K562 (cell line): ENCODE measurements at regions not wholly inside any gene's neighbourhood (a gene's known extent, or its start where the extent isn't known, plus 50 kb on each side); places are given as distances from the start of the nearest gene placed in this dataset.
A peak's percentile ranks its signal among the peaks of the same experiment; 100 is the strongest.

Experiments
- ATF1 ChIP-seq, 2 experiments: fragments of 450-650 bp in 1 of 2; IDR thresholded peaks; 2 replicates each; pipeline ENCODE4 v1.6.1; 2016; ENCODE audit warnings: missing compliant biosample characterization in 1 of 2, missing genetic modification characterization in 1 of 2
- CBX3 ChIP-seq, 2 experiments: IDR thresholded peaks; 1 replicate in 1 of 2; 2 replicates in 1 of 2; pipeline ENCODE4 v1.6.1; 2012; ENCODE audit warnings: inconsistent platforms in 2 of 2, low read length in 2 of 2, borderline replicate concordance in 1 of 2, control low read depth in 1 of 2
- FOXJ3 ChIP-seq: sonication (generic); formaldehyde crosslinking; IDR thresholded peaks from 2 replicates; pipeline ENCODE4 v1.4.0; 2020; ENCODE audit warnings: mild to moderate bottlenecking, missing genetic modification reagents
- KLF6 ChIP-seq: fragments of 250-450 bp; sonication (Bioruptor Pico); IDR thresholded peaks from 2 replicates; pipeline ENCODE4 v1.4.0; 2020; ENCODE audit warnings: mild to moderate bottlenecking, moderate library complexity, borderline replicate concordance
- MTA3 ChIP-seq: fragments of 450-650 bp; formaldehyde crosslinking; IDR thresholded peaks from 2 replicates; pipeline ENCODE4 v1.6.1; 2017; ENCODE audit warnings: mild to moderate bottlenecking, borderline replicate concordance
- MTF1 ChIP-seq: fragments of 250-450 bp; sonication (Bioruptor Pico); IDR thresholded peaks from 2 replicates; pipeline ENCODE4 v1.9.0; 2021; ENCODE audit warnings: moderate library complexity, mild to moderate bottlenecking, inconsistent platforms, borderline replicate concordance
- NR2C1 ChIP-seq, 2 experiments: fragments of 450-650 bp; IDR thresholded peaks; 2 replicates each; pipeline ENCODE4 v1.6.1; 2017; ENCODE audit warnings: mild to moderate bottlenecking in 2 of 2, antibody characterized with exemption in 1 of 2, inconsistent platforms in 1 of 2, missing compliant biosample characterization in 1 of 2, missing genetic modification characterization in 1 of 2
- OTX1 ChIP-seq: fragments of 450-650 bp; formaldehyde crosslinking; IDR thresholded peaks from 2 replicates; pipeline ENCODE4 v1.4.0; 2022; ENCODE audit warnings: mild to moderate bottlenecking
- POLR2H ChIP-seq: IDR thresholded peaks from 2 replicates; pipeline ENCODE4 v1.6.1; 2016; ENCODE audit warnings: missing genetic modification characterization, low read depth, mild to moderate bottlenecking, control low read depth, missing compliant biosample characterization, moderate library complexity
- RAD51 ChIP-seq: fragments of 450-650 bp; IDR thresholded peaks from 2 replicates; pipeline ENCODE4 v1.7.1; 2016; ENCODE audit warnings: low read depth, mild to moderate bottlenecking, borderline replicate concordance
- RCOR1 ChIP-seq, 2 experiments: IDR thresholded peaks; 2 replicates each; pipeline ENCODE4 v1.6.1; 2012; ENCODE audit warnings: low read depth in 2 of 2, low read length in 2 of 2, borderline replicate concordance in 1 of 2, improper control_type of control experiment in 1 of 2
- STAT5A ChIP-seq: IDR thresholded peaks from 2 replicates; pipeline ENCODE4 v1.6.1; 2012; ENCODE audit warnings: low read length, inconsistent platforms, borderline replicate concordance
- XRCC4 ChIP-seq: IDR thresholded peaks from one replicate; pipeline ENCODE4 v1.6.1; 2011; ENCODE audit not compliant: insufficient read depth, insufficient read length; ENCODE audit errors: extremely low read depth
- ZNF436 ChIP-seq: fragments of 250-450, 450-650 bp; sonication (Bioruptor Pico); formaldehyde crosslinking; IDR thresholded peaks from 2 replicates; pipeline ENCODE4 v1.7.0; 2020; ENCODE audit warnings: mild to moderate bottlenecking
- TF ChIP-seq, protein P1 (sequence below): fragments of 250-450 bp; sonication (Bioruptor Pico); IDR thresholded peaks from 2 replicates; pipeline ENCODE4 v1.5.1; 2021; ENCODE audit warnings: mild to moderate bottlenecking
- TF ChIP-seq, protein P2 (sequence below): fragments of 200-800 bp; sonication (Bioruptor generic); IDR thresholded peaks from 2 replicates; pipeline ENCODE4 v1.6.1; 2017; ENCODE audit warnings: missing genetic modification characterization, missing compliant biosample characterization
- TF ChIP-seq, protein P3 (sequence below): sonication (generic); formaldehyde crosslinking; IDR thresholded peaks from 2 replicates; pipeline ENCODE4 v1.8.0; 2022; ENCODE audit warnings: mild to moderate bottlenecking, missing genetic modification reagents

DNA sequence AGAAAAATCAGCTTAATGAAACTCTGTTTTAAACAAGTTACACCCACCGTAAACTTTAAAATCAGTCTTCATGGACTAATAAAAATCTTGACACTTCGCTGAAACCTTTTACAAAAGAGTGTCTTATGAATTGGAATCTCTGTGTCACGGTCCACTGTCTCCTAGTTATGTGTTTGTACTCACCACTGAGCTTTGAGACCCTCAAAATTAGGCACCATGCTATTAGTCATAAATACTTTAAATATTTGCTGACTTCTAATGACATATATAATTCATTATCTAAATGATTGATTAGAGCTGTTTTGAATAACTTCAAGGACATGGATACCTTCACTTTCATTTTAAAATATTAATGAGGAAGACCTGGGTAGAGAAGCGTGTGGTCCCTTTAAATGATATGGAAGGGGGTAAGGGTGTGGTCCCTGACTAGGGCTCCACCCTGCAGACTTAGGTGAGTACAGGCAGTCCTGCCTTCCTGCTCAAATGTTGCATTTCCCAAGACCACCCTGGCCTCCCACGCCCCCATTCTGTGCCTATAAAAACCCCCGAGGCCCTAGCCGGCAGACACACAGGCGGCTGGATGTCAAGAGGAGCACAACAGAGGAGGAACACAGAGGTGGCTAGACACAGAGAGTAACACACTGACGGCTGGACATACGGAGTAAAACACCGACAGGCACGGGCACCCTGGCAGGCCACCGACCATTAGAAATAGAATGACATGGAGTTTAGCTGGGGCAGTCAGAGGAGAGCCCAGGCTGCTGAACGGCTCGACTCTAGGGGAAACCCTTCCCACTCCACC, 179.0 kb upstream of the CDH9 start (continued):
- TF ChIP-seq, protein P1, sequence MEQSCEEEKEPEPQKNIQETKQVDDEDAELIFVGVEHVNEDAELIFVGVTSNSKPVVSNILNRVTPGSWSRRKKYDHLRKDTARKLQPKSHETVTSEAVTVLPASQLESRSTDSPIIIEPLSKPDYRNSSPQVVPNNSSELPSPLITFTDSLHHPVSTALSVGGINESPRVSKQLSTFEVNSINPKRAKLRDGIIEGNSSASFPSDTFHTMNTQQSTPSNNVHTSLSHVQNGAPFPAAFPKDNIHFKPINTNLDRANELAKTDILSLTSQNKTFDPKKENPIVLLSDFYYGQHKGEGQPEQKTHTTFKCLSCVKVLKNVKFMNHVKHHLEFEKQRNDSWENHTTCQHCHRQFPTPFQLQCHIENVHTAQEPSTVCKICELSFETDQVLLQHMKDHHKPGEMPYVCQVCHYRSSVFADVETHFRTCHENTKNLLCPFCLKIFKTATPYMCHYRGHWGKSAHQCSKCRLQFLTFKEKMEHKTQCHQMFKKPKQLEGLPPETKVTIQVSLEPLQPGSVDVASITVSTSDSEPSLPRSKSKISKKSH, result no peak
- TF ChIP-seq CBX3 (IDR thresholded peaks at IDR 0.05; ENCODE audit: borderline replicate concordance in 1 of 2, low read length in 2 of 2) (peak in 1 of 2 experiments; percentile 27; a peak in 1 of 3 replicates), ATF1 (CRISPR knock-in tag; IDR thresholded peaks at IDR 0.05) (no peak), ATF1 (tag; IDR thresholded peaks at IDR 0.05) (0 out of 2 replicates have a peak, but pooled peaks have one; percentile 32), RAD51 (no peak), MTA3 (peak; percentile 95), POLR2H (tag) (peak; percentile 72), OTX1 (no peak), MTF1 (CRISPR knock-in tag) (no peak), RCOR1 (IDR thresholded peaks at IDR 0.05; ENCODE audit: borderline replicate concordance in 1 of 2, low read depth in 2 of 2, low read length in 2 of 2) (0 out of 4 replicates have a peak, but pooled peaks of 1 of the 2 experiments have one; percentile 16), FOXJ3 (CRISPR knock-in tag) (no peak), KLF6 (no peak), NR2C1 (IDR thresholded peaks at IDR 0.05) (no peak), NR2C1 (tag; IDR thresholded peaks at IDR 0.05) (no peak), STAT5A (no peak), XRCC4 (no peak), ZNF436 (CRISPR knock-in tag) (0 out of 2 replicates have a peak, but pooled peaks have one; percentile 22)
- TF ChIP-seq, protein P2, sequence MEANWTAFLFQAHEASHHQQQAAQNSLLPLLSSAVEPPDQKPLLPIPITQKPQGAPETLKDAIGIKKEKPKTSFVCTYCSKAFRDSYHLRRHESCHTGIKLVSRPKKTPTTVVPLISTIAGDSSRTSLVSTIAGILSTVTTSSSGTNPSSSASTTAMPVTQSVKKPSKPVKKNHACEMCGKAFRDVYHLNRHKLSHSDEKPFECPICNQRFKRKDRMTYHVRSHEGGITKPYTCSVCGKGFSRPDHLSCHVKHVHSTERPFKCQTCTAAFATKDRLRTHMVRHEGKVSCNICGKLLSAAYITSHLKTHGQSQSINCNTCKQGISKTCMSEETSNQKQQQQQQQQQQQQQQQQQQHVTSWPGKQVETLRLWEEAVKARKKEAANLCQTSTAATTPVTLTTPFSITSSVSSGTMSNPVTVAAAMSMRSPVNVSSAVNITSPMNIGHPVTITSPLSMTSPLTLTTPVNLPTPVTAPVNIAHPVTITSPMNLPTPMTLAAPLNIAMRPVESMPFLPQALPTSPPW (CRISPR knock-in tag), result 0 out of 2 replicates have a peak, but pooled peaks have one; percentile 36
- TF ChIP-seq, protein P3, sequence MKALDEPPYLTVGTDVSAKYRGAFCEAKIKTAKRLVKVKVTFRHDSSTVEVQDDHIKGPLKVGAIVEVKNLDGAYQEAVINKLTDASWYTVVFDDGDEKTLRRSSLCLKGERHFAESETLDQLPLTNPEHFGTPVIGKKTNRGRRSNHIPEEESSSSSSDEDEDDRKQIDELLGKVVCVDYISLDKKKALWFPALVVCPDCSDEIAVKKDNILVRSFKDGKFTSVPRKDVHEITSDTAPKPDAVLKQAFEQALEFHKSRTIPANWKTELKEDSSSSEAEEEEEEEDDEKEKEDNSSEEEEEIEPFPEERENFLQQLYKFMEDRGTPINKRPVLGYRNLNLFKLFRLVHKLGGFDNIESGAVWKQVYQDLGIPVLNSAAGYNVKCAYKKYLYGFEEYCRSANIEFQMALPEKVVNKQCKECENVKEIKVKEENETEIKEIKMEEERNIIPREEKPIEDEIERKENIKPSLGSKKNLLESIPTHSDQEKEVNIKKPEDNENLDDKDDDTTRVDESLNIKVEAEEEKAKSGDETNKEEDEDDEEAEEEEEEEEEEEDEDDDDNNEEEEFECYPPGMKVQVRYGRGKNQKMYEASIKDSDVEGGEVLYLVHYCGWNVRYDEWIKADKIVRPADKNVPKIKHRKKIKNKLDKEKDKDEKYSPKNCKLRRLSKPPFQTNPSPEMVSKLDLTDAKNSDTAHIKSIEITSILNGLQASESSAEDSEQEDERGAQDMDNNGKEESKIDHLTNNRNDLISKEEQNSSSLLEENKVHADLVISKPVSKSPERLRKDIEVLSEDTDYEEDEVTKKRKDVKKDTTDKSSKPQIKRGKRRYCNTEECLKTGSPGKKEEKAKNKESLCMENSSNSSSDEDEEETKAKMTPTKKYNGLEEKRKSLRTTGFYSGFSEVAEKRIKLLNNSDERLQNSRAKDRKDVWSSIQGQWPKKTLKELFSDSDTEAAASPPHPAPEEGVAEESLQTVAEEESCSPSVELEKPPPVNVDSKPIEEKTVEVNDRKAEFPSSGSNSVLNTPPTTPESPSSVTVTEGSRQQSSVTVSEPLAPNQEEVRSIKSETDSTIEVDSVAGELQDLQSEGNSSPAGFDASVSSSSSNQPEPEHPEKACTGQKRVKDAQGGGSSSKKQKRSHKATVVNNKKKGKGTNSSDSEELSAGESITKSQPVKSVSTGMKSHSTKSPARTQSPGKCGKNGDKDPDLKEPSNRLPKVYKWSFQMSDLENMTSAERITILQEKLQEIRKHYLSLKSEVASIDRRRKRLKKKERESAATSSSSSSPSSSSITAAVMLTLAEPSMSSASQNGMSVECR (CRISPR knock-in tag), result no peak
